OCI-LY1 (cell line): ENCODE measurements at regions not wholly inside any gene's neighbourhood (a gene's known extent, or its start where the extent isn't known, plus 50 kb on each side); places are given as distances from the start of the nearest gene placed in this dataset.

Experiments
- EZH2 ChIP-seq: fragments of 200-600 bp; sonication (generic), shearing (Covaris generic); IDR thresholded peaks from 2 replicates; pipeline ENCODE4 v1.8.0; 2017; ENCODE audit warnings: borderline replicate concordance, mixed run types, mild to moderate bottlenecking, antibody characterized with exemption, low read length, moderate library complexity, mixed read lengths
- TF ChIP-seq, protein P1 (sequence below): fragments of 200-600 bp; sonication (generic), shearing (Covaris generic); IDR thresholded peaks from 2 replicates; pipeline ENCODE4 v1.5.1; 2017; ENCODE audit warnings: mild to moderate bottlenecking, antibody characterized with exemption, low read length, moderate library complexity, mixed read lengths

DNA sequence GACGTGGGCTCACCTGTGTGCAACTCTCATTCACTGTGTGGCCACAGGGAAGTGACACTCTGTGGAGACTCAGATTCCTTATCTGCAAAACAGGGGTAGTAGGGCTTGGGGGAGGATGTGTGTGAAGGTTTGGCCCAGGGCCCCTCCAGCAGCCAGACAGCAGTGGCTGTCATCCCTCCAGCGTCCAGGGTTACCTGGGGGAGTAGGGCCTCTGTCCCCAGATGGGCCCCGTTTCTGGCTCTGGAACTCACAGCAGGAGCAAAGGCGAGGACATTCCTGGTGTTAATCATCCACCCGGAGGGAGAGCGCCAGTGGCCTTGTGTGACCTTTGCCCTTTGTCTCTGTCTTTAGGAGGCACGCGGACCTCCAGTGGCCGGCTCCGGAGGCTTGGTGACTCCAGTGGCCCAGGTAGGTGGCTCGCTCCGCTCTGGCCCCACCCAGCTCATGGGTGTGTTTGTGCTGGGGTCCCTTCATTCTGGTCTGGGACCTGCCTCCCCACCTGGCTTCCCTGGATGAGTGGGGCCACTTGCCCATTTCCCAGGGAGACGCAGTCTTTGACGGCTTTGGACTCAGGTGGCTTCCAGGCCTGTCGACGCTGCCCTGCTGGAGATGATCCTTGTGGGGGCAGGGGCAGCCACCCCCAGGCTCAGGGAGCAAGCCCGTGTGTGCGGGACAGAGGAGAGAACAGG is 166.2 kb downstream of the SEC14L1 start:
- TF ChIP-seq, protein P1, sequence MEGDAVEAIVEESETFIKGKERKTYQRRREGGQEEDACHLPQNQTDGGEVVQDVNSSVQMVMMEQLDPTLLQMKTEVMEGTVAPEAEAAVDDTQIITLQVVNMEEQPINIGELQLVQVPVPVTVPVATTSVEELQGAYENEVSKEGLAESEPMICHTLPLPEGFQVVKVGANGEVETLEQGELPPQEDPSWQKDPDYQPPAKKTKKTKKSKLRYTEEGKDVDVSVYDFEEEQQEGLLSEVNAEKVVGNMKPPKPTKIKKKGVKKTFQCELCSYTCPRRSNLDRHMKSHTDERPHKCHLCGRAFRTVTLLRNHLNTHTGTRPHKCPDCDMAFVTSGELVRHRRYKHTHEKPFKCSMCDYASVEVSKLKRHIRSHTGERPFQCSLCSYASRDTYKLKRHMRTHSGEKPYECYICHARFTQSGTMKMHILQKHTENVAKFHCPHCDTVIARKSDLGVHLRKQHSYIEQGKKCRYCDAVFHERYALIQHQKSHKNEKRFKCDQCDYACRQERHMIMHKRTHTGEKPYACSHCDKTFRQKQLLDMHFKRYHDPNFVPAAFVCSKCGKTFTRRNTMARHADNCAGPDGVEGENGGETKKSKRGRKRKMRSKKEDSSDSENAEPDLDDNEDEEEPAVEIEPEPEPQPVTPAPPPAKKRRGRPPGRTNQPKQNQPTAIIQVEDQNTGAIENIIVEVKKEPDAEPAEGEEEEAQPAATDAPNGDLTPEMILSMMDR = no peak
- TF ChIP-seq EZH2 = no peak
